ENCODE measurements at regions not wholly inside any gene's neighbourhood (a gene's known extent, or its start where the extent isn't known, plus 50 kb on each side); places are given as distances from the start of the nearest gene placed in this dataset.

GRCh38 chr2:216932863-216933548 lies 73.1 kb upstream of the TNP1 start:
- TF ChIP-seq POLR2AphosphoS5 (IDR thresholded peaks at IDR 0.05; ENCODE audit: low read depth, low read length), result no peak
- no peak for TF ChIP-seq SIN3A (IDR thresholded peaks at IDR 0.05; ENCODE audit: borderline replicate concordance, insufficient read depth, low read depth, low read length)
- TF ChIP-seq CTCF (IDR thresholded peaks at IDR 0.05), result no peak
- no peak for TF ChIP-seq TCF7L2 (IDR thresholded peaks at IDR 0.05; ENCODE audit: low read depth, low read length)
- TF ChIP-seq, protein P1, sequence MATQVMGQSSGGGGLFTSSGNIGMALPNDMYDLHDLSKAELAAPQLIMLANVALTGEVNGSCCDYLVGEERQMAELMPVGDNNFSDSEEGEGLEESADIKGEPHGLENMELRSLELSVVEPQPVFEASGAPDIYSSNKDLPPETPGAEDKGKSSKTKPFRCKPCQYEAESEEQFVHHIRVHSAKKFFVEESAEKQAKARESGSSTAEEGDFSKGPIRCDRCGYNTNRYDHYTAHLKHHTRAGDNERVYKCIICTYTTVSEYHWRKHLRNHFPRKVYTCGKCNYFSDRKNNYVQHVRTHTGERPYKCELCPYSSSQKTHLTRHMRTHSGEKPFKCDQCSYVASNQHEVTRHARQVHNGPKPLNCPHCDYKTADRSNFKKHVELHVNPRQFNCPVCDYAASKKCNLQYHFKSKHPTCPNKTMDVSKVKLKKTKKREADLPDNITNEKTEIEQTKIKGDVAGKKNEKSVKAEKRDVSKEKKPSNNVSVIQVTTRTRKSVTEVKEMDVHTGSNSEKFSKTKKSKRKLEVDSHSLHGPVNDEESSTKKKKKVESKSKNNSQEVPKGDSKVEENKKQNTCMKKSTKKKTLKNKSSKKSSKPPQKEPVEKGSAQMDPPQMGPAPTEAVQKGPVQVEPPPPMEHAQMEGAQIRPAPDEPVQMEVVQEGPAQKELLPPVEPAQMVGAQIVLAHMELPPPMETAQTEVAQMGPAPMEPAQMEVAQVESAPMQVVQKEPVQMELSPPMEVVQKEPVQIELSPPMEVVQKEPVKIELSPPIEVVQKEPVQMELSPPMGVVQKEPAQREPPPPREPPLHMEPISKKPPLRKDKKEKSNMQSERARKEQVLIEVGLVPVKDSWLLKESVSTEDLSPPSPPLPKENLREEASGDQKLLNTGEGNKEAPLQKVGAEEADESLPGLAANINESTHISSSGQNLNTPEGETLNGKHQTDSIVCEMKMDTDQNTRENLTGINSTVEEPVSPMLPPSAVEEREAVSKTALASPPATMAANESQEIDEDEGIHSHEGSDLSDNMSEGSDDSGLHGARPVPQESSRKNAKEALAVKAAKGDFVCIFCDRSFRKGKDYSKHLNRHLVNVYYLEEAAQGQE (IDR thresholded peaks at IDR 0.05; ENCODE audit: insufficient read depth in 1 of 2, low read depth in 2 of 2, low read length in 1 of 2), result no peak
- no peaks in the 10 kb centered on the region for H3K4me1 ChIP-seq (ENCODE audit: control insufficient read depth, insufficient read depth, low read length)
- ATAC-seq, result no peak
- DNase-seq (ENCODE audit: low read depth, low spot score), result no peak
- no peaks in the 10 kb centered on the region for H3K27me3 ChIP-seq (ENCODE audit: control insufficient read depth, insufficient read depth, low read length)
- ChIA-PET POLR2A (interaction anchor here (0.6 kb wide), 1 partner anchor 555 kb away, joined by 9 read pairs; no protein-coding TSS in a partner anchor), CTCF (no interaction called here)
- in situ Hi-C loops (cut with HindIII; ENCODE audit: low pct_unique_long_range_greater_than_20kb, low sequenced_read_pairs), result no loop called here
- H3K27ac ChIP-seq (ENCODE audit: low read length), result no peak overlapping the region
- no peak overlapping the region for H3K4me3 ChIP-seq (ENCODE audit: low read depth in 2 of 2, low read length in 2 of 2)
- no peaks in the 10 kb centered on the region for H3K9me3 ChIP-seq (ENCODE audit: control insufficient read depth, insufficient read depth, low read depth, low read length)
- no peaks in the 10 kb centered on the region for H3K36me3 ChIP-seq (ENCODE audit: control insufficient read depth, insufficient read depth, low read length)
- no TSS peak for BruUV-seq (replicated peaks)
- intact Hi-C loops (cut with micrococcal nuclease; ENCODE audit: unreplicated experiment), result no loop called here

DNA sequence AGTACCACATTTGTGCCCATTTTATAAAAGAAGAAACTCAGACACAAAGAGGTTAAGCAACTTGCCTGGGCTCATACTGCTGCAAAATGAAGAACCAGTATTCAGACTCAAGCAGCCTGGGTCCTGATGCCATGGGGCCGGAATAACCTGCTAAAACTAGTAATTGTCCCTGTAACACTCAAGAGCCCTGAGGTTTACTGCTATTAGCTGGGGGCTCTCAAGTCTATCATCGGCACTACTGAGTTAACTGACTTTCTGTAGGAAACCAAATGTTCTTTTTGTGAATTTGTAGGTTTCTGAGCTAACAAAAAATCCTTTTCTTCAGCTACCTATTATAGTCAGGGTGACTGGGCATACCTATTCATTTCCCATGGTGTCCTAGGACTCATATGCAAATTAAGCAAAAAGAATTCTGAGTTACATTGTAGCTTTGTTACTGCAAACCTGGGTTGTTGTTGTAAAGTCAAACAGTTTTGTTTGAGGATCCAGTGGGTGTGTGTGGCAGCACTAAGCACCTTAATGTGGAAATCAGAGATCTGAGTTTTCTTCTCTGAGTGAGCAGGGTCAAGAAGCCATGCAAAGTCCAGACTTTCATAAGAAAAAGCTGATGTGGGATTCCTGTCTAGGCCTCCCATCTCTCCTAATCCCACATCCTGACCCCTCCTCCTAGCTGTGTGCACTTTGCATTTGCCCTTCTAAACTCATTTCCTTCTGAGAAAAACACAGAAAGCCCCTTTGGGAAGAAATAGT lies 72.4 kb upstream of the TNP1 start:
- DNase-seq (ENCODE audit: low read depth, low spot score), result no peak
- POLR2A ChIA-PET, result interaction anchor here (0.6 kb wide), 1 partner anchor 554 kb away, joined by 9 read pairs; no protein-coding TSS in a partner anchor
- Histone ChIP-seq H3K4me1 (ENCODE audit: control insufficient read depth, insufficient read depth, low read length) (no peaks in the 10 kb centered on the region), H3K4me3 (ENCODE audit: low read depth in 2 of 2, low read length in 2 of 2) (no peak overlapping the region), H3K27ac (ENCODE audit: low read length) (no peak overlapping the region), H3K9me3 (ENCODE audit: control insufficient read depth, insufficient read depth, low read depth, low read length) (no peaks in the 10 kb centered on the region), H3K27me3 (ENCODE audit: control insufficient read depth, insufficient read depth, low read length) (no peaks in the 10 kb centered on the region), H3K36me3 (ENCODE audit: control insufficient read depth, insufficient read depth, low read length) (no peaks in the 10 kb centered on the region)
- CTCF ChIA-PET, result no interaction called here
- in situ Hi-C loops (cut with HindIII; ENCODE audit: low pct_unique_long_range_greater_than_20kb, low sequenced_read_pairs) (no loop called here), intact Hi-C loops (cut with micrococcal nuclease; ENCODE audit: unreplicated experiment) (no loop called here)
- no TSS peak for BruUV-seq (replicated peaks)
- no peak for ATAC-seq
- no peak for TF ChIP-seq CTCF (IDR thresholded peaks at IDR 0.05)
- TF ChIP-seq, protein P1 (IDR thresholded peaks at IDR 0.05; ENCODE audit: insufficient read depth in 1 of 2, low read depth in 2 of 2, low read length in 1 of 2), result no peak
- no peak for TF ChIP-seq POLR2AphosphoS5 (IDR thresholded peaks at IDR 0.05; ENCODE audit: low read depth, low read length)
- no peak for TF ChIP-seq TCF7L2 (IDR thresholded peaks at IDR 0.05; ENCODE audit: low read depth, low read length)
- TF ChIP-seq SIN3A (IDR thresholded peaks at IDR 0.05; ENCODE audit: borderline replicate concordance, insufficient read depth, low read depth, low read length), result no peak

Measured in Panc1 (cell line).